ENCODE measurements at regions not wholly inside any gene's neighbourhood (a gene's known extent, or its start where the extent isn't known, plus 50 kb on each side); places are given as distances from the start of the nearest gene placed in this dataset.

DNA sequence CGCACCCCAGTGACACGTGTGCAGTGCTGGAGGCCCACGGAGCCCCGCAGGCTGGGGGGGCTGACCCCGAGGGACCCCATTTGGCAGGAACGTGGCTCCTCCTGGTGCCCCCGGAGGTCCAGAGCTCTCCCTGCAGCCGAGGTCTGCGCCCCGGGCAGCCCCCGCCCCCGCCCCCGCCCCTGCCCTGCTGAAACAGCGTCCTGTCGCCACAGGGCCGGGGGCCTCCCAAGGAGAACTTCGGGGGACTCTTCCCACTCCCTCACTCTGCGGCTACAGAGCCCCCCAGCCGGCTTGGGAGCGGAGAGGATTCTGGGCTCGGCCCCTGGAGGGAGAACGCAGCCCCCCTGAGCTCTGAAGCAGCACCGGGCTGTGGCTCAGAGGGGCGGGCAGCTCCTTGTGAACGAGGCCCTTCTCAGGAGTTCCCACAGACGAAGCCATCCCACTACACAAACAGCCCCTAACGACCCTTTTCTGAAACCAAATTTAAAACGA is 115.2 kb downstream of the DLL1 start:
- FAIRE-seq (no peak), DNase-seq (ENCODE audit: insufficient read length, low spot score) (no peak)
- TF ChIP-seq CTCF (IDR thresholded peaks at IDR 0.05; ENCODE audit: insufficient read depth, missing control alignments) = no peak

GRCh38 chr6:170174771-170175643 is 115.9 kb downstream of the DLL1 start:
- TF ChIP-seq CTCF (IDR thresholded peaks at IDR 0.05; ENCODE audit: insufficient read depth, missing control alignments) = no peak
- FAIRE-seq (no peak), DNase-seq (ENCODE audit: insufficient read length, low spot score) (no peak)

DNA sequence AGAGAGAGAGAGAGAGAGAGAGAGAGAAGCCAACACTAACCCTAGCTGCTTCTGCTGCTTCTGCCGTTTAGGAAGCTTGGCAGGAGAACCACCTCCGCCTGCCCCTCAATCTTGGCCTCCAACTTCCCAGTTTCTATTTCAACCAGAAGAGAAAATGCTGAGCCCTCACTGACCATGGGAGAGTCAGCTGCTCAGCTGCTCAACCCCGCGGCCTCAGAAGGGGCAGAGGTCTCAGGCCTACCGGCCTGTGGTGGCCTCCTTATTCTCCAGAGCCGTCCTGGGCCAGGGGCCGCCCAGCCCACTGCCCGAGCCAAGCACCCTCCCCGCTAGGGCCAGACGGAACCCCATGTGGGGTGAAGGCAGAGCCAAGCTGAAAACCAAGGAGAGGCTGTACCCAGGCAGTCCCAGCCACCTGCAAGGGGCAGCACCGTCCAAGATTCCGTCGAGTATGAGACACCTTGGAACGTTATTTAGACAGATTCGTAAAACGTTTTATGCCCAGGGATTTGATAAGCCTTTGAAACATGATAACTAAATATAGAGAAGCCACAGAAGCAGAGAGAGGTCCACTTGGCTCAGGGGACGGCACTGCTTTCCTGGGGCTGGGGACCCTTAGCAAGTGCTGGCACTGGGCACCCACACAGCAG is 116.6 kb downstream of the DLL1 start:
- FAIRE-seq (no peak), DNase-seq (ENCODE audit: insufficient read length, low spot score) (no peak)
- no peak for TF ChIP-seq CTCF (IDR thresholded peaks at IDR 0.05; ENCODE audit: insufficient read depth, missing control alignments)

DNA sequence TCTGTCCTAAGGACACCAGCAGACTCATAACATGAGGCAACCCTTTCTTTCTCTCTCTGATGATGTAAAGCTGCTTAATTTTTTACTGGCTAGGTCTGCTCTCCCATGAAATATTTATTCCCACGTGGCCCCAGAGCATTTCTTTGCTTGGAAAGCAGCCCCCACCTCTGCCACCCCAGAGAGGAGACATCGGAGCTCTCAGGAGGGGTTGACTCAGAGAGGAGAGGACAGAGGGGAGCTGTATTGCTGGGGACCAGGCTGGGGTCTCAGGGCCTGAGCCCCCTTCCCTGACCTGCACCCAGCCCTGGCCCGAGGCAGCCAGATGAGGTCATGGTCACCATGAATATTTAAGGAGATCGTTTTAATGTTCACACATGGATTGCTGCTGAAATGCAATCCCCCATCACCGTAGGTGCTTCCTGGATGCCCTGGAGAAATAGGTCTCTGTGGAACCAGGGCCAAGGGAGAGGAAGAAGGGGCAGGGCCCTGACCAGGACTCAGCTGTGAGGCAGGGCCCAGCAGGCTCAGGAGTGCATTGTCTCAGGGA is 117.5 kb downstream of the DLL1 start:
- TF ChIP-seq CTCF (IDR thresholded peaks at IDR 0.05; ENCODE audit: insufficient read depth, missing control alignments) = no peak
- FAIRE-seq (no peak), DNase-seq (ENCODE audit: insufficient read length, low spot score) (no peak)

DNA sequence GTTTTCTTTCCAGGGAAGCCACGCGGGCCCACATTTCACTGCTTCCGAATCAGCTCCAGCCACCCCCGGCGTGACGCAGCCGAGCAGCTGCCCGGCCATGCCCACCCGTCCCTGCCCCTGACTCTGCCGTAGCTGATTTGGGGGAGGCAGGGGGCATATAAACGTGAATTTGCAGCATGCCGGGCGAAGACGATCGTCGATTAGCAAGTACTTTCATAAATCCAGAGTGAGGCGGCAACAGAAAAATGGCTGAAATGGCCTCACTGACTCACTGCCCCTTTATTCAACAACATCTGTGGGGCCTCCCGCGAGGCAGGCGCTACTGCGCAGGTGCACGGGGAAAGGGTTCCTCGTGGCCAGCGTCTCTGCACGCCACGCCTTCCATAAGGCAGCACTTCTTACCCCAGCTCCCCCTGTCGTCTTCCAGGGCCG is 118.0 kb downstream of the DLL1 start:
- DNase-seq (ENCODE audit: insufficient read length, low spot score) = no peak
- no peak for TF ChIP-seq CTCF (IDR thresholded peaks at IDR 0.05; ENCODE audit: insufficient read depth, missing control alignments)
- no peak for FAIRE-seq

- DNase-seq (ENCODE audit: insufficient read length, low spot score) (no peak), FAIRE-seq (no peak)
- TF ChIP-seq CTCF (IDR thresholded peaks at IDR 0.05; ENCODE audit: insufficient read depth, missing control alignments) = no peak
Observed at GRCh38 chr6:170172392-170172791, 118.5 kb downstream of the DLL1 start.
